ENCODE measurements at regions not wholly inside any gene's neighbourhood (a gene's known extent, or its start where the extent isn't known, plus 50 kb on each side); places are given as distances from the start of the nearest gene placed in this dataset.

DNA sequence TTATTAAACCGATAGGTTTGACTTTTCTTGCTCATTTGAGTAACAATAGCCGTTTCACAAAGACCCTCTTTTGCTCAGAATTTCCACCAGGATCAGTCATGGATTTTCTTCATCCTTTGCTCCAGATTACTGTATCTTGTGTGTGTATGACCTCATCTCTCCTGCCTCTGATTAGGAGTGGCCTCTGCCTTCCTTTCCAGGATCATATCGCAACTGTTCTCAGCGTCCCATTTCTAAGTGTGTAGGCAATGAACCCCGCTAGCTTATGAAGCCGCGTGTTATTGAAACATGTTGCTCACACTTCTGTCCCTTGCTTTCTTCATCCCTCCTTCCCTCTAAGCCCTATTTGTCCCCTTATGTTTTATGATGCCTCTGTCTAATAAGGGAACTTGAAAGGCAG lies 169.8 kb upstream of the RPS23 start:
- DNase-seq (ENCODE audit: low read depth in 1 of 2, low spot score in 1 of 2) = no peak
- Histone ChIP-seq H3K4me3 (replicated peaks; ENCODE audit: insufficient read depth, low read length) (no peak overlapping the region), H3K27me3 (ENCODE audit: insufficient read depth, poor library complexity, severe bottlenecking) (no peaks in the 10 kb centered on the region), H3K27ac (replicated peaks) (no peak overlapping the region)
- no peak for TF ChIP-seq POLR2AphosphoS5 (IDR thresholded peaks at IDR 0.05; ENCODE audit: low read depth)
- TF ChIP-seq, protein P1, sequence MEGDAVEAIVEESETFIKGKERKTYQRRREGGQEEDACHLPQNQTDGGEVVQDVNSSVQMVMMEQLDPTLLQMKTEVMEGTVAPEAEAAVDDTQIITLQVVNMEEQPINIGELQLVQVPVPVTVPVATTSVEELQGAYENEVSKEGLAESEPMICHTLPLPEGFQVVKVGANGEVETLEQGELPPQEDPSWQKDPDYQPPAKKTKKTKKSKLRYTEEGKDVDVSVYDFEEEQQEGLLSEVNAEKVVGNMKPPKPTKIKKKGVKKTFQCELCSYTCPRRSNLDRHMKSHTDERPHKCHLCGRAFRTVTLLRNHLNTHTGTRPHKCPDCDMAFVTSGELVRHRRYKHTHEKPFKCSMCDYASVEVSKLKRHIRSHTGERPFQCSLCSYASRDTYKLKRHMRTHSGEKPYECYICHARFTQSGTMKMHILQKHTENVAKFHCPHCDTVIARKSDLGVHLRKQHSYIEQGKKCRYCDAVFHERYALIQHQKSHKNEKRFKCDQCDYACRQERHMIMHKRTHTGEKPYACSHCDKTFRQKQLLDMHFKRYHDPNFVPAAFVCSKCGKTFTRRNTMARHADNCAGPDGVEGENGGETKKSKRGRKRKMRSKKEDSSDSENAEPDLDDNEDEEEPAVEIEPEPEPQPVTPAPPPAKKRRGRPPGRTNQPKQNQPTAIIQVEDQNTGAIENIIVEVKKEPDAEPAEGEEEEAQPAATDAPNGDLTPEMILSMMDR (IDR thresholded peaks at IDR 0.05; ENCODE audit: insufficient read depth, low read length) = no peak
- TF ChIP-seq SPI1 (IDR thresholded peaks at IDR 0.05; ENCODE audit: borderline replicate concordance, low read depth) = no peak
- no peak for TF ChIP-seq GABPA (IDR thresholded peaks at IDR 0.05; ENCODE audit: low read depth)
- TF ChIP-seq, protein P2, sequence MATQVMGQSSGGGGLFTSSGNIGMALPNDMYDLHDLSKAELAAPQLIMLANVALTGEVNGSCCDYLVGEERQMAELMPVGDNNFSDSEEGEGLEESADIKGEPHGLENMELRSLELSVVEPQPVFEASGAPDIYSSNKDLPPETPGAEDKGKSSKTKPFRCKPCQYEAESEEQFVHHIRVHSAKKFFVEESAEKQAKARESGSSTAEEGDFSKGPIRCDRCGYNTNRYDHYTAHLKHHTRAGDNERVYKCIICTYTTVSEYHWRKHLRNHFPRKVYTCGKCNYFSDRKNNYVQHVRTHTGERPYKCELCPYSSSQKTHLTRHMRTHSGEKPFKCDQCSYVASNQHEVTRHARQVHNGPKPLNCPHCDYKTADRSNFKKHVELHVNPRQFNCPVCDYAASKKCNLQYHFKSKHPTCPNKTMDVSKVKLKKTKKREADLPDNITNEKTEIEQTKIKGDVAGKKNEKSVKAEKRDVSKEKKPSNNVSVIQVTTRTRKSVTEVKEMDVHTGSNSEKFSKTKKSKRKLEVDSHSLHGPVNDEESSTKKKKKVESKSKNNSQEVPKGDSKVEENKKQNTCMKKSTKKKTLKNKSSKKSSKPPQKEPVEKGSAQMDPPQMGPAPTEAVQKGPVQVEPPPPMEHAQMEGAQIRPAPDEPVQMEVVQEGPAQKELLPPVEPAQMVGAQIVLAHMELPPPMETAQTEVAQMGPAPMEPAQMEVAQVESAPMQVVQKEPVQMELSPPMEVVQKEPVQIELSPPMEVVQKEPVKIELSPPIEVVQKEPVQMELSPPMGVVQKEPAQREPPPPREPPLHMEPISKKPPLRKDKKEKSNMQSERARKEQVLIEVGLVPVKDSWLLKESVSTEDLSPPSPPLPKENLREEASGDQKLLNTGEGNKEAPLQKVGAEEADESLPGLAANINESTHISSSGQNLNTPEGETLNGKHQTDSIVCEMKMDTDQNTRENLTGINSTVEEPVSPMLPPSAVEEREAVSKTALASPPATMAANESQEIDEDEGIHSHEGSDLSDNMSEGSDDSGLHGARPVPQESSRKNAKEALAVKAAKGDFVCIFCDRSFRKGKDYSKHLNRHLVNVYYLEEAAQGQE (IDR thresholded peaks at IDR 0.05; ENCODE audit: insufficient replicate concordance, low read depth) = no peak

DNA sequence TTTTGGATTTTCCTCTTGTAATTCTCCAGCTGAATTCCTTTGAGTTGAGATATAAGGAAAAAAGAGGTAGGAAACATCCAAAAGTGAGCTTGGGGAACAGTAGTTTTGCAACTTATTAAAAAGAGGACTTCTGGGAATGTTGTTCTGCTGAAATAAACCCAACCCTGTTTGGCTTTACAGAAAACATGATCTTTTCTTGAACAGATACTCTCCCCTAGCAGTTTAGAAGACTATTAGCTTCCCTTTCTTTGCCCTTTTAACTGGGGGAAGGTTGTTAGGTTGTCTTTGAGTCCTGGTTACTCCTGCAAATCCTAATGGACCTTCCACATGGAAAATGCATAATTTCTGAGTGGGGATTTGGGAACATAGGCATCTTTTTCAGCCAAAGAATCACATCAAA lies 168.7 kb upstream of the RPS23 start:
- Histone ChIP-seq H3K4me3 (replicated peaks; ENCODE audit: insufficient read depth, low read length) (no peak overlapping the region), H3K27me3 (ENCODE audit: insufficient read depth, poor library complexity, severe bottlenecking) (no peaks in the 10 kb centered on the region), H3K27ac (replicated peaks) (no peak overlapping the region)
- no peak for DNase-seq (ENCODE audit: low read depth in 1 of 2, low spot score in 1 of 2)
- no peak for TF ChIP-seq SPI1 (IDR thresholded peaks at IDR 0.05; ENCODE audit: borderline replicate concordance, low read depth)
- TF ChIP-seq, protein P1 (IDR thresholded peaks at IDR 0.05; ENCODE audit: insufficient read depth, low read length) = no peak
- no peak for TF ChIP-seq POLR2AphosphoS5 (IDR thresholded peaks at IDR 0.05; ENCODE audit: low read depth)
- no peak for TF ChIP-seq GABPA (IDR thresholded peaks at IDR 0.05; ENCODE audit: low read depth)
- TF ChIP-seq, protein P2 (IDR thresholded peaks at IDR 0.05; ENCODE audit: insufficient replicate concordance, low read depth) = no peak

DNA sequence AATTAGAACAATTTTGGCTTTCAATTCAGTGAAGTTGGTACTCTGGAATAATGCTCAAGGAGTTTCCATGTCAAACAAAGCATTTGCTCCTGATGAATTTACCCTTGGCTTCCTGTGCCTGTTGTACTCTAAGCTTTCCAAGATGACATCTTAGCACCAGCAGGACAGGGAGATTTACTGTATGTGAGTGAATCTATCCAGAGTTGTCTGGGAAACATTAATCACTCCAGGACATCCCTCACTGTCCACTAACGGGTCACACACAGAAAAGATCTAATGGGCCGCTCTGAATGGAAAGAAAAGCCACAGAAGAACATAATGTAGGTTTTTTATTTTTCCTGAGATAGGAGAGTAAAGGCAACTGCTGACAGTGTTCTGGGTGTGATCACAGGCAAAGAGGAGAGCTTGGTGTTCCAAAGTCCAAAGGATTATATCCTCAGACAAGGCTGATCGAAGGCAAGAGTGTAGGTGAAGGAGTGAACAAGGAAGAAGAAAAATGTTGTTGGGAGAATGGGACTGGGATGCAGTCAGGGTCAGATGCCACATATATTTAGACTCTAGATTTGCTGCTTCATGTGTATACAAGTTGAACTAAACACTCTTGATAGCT lies 167.7 kb upstream of the RPS23 start:
- no peak for DNase-seq (ENCODE audit: low read depth in 1 of 2, low spot score in 1 of 2)
- no peak for TF ChIP-seq GABPA (IDR thresholded peaks at IDR 0.05; ENCODE audit: low read depth)
- TF ChIP-seq, protein P1 (IDR thresholded peaks at IDR 0.05; ENCODE audit: insufficient read depth, low read length) = no peak
- no peak for TF ChIP-seq SPI1 (IDR thresholded peaks at IDR 0.05; ENCODE audit: borderline replicate concordance, low read depth)
- TF ChIP-seq, protein P2 (IDR thresholded peaks at IDR 0.05; ENCODE audit: insufficient replicate concordance, low read depth) = no peak
- TF ChIP-seq POLR2AphosphoS5 (IDR thresholded peaks at IDR 0.05; ENCODE audit: low read depth) = no peak
- Histone ChIP-seq H3K27me3 (ENCODE audit: insufficient read depth, poor library complexity, severe bottlenecking) (no peaks in the 10 kb centered on the region), H3K4me3 (replicated peaks; ENCODE audit: insufficient read depth, low read length) (no peak overlapping the region), H3K27ac (replicated peaks) (no peak overlapping the region)

Data from HL-60 (cell line).